H1 (cell line): ENCODE measurements at regions not wholly inside any gene's neighbourhood (a gene's known extent, or its start where the extent isn't known, plus 50 kb on each side); places are given as distances from the start of the nearest gene placed in this dataset.

Experiments used
- POLR2A ChIP-seq, 2 experiments: IDR thresholded peaks; 1 replicate in 1 of 2; 2 replicates in 1 of 2; pipeline ENCODE4 v1.6.1; 2011; ENCODE audit warnings: low read depth in 2 of 2, low read length in 2 of 2, mild to moderate bottlenecking in 2 of 2; ENCODE audit errors: control extremely low read depth in 1 of 2
- RAD21 ChIP-seq, 2 experiments: IDR thresholded peaks in 1 of 2; conservative IDR thresholded peaks in 1 of 2; 2 replicates each; pipeline ENCODE4 v1.6.1; 2011; ENCODE audit warnings: low read depth in 2 of 2, low read length in 2 of 2, improper control_type of control experiment in 1 of 2, inconsistent platforms in 1 of 2, mild to moderate bottlenecking in 1 of 2, moderate library complexity in 1 of 2
- SIN3A ChIP-seq, 2 experiments: IDR thresholded peaks in 1 of 2; conservative IDR thresholded peaks in 1 of 2; 2 replicates each; pipeline ENCODE4 v1.6.1; 2011 to 2012; ENCODE audit warnings: low read length in 2 of 2, improper control_type of control experiment in 1 of 2, low read depth in 1 of 2, mild to moderate bottlenecking in 1 of 2
- SRF ChIP-seq: IDR thresholded peaks from 2 replicates; pipeline ENCODE4 v1.6.1; 2011; ENCODE audit warnings: mild to moderate bottlenecking, low read depth, low read length, moderate library complexity
- TF ChIP-seq, protein P1 (sequence below), 3 experiments: IDR thresholded peaks; 1 replicate in 2 of 3; 2 replicates in 1 of 3; pipeline versions ENCODE4 v1.5.1 to v1.6.1; 2011; ENCODE audit warnings: low read length in 3 of 3, mild to moderate bottlenecking in 3 of 3, inconsistent platforms in 2 of 3, low read depth in 1 of 3, moderate library complexity in 1 of 3; ENCODE audit not compliant: insufficient read depth in 1 of 3; ENCODE audit errors: control extremely low read depth in 1 of 3

DNA sequence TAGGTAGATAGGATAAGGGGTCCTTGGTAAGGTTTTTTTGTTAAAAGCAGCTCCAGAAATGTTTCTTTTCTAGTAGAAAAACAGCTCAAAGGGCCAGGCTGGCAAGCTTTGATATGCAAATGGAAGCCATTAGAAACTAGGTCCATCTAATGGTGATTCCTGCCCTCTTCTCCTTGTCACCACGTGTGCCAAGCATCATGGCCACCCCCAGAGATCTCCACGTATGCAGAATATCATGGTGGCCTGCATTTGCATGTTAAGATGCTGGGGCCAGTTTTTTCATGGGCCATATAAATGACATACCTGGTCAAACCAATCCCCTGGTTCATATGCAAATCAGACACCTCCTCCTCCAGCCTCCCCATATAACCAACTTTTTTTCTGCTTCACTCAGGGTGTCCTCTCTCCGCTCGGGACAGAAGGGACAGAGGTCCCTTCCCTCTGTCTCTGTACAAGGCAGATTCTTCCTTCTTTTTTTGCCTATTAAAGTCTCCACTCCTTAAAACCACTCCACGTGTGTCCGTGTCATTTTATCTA, 1335.9 kb downstream of the UQCRFS1 start:
- no peak for TF ChIP-seq POLR2A (IDR thresholded peaks at IDR 0.05; ENCODE audit: control extremely low read depth in 1 of 2, low read depth in 2 of 2, low read length in 2 of 2)
- TF ChIP-seq SIN3A (conservative IDR thresholded peaks at IDR 0.05 in 1 of 2, IDR thresholded peaks at IDR 0.05 in 1 of 2; ENCODE audit: low read depth in 1 of 2, low read length in 2 of 2): no peak
- no peak for TF ChIP-seq SRF
- TF ChIP-seq, protein P1, sequence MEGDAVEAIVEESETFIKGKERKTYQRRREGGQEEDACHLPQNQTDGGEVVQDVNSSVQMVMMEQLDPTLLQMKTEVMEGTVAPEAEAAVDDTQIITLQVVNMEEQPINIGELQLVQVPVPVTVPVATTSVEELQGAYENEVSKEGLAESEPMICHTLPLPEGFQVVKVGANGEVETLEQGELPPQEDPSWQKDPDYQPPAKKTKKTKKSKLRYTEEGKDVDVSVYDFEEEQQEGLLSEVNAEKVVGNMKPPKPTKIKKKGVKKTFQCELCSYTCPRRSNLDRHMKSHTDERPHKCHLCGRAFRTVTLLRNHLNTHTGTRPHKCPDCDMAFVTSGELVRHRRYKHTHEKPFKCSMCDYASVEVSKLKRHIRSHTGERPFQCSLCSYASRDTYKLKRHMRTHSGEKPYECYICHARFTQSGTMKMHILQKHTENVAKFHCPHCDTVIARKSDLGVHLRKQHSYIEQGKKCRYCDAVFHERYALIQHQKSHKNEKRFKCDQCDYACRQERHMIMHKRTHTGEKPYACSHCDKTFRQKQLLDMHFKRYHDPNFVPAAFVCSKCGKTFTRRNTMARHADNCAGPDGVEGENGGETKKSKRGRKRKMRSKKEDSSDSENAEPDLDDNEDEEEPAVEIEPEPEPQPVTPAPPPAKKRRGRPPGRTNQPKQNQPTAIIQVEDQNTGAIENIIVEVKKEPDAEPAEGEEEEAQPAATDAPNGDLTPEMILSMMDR (IDR thresholded peaks at IDR 0.05; ENCODE audit: control extremely low read depth in 1 of 3, insufficient read depth in 1 of 3, low read depth in 1 of 3, low read length in 3 of 3): no peak
- no peak for TF ChIP-seq RAD21 (IDR thresholded peaks at IDR 0.05 in 1 of 2, conservative IDR thresholded peaks at IDR 0.05 in 1 of 2; ENCODE audit: low read depth in 2 of 2, low read length in 2 of 2)
